ENCODE measurements at regions not wholly inside any gene's neighbourhood (a gene's known extent, or its start where the extent isn't known, plus 50 kb on each side); places are given as distances from the start of the nearest gene placed in this dataset.
"Not testable (repeated sequence)": the region's sequence is repeated elsewhere in the genome, so short reads cannot be mapped to it uniquely, and the experiment has no call there.

- Histone ChIP-seq H2AFZ (ENCODE audit: control insufficient read depth, low read depth, low read length) (no peak overlapping the region), H3K27me3 (replicated peaks in 1 of 2; ENCODE audit: control insufficient read depth in 2 of 2, insufficient read depth in 2 of 2, low read length in 1 of 2) (no peaks in the 10 kb centered on the region), H3K4me3 (no peak overlapping the region), H3K9me3 (replicated peaks; ENCODE audit: control insufficient read depth, insufficient read depth, low read length) (no peaks in the 10 kb centered on the region), H3K9ac (ENCODE audit: control insufficient read depth, insufficient read depth, low read length) (no peak overlapping the region), H3K36me3 (ENCODE audit: control insufficient read depth in 2 of 2, insufficient read depth in 2 of 2, low read length in 1 of 2) (no peaks in the 10 kb centered on the region), H3K27ac (ENCODE audit: control insufficient read depth, insufficient read depth) (no peak overlapping the region), H3K4me2 (ENCODE audit: control insufficient read depth, insufficient read depth) (no peak overlapping the region), H4K20me1 (ENCODE audit: control insufficient read depth, insufficient read depth) (no peaks in the 10 kb centered on the region), H3K79me2 (ENCODE audit: control insufficient read depth, insufficient read depth, low read length) (no peaks in the 10 kb centered on the region), H3K4me1 (ENCODE audit: control insufficient read depth, insufficient read depth, low read length) (no peaks in the 10 kb centered on the region)
- 71% methylated on average over 4 of the region's 4 CpGs for WGBS (ENCODE audit: insufficient coverage, insufficient replicate concordance, low lambda C conversion rate, missing lambda C conversion rate)
- in situ Hi-C loops (cut with MboI) (no loop called here), intact Hi-C loops (cut with micrococcal nuclease; ENCODE audit: unreplicated experiment) (no loop called here)
- POLR2A ChIA-PET = interaction anchor here (0.6 kb wide), 1 partner anchor 11 kb away, joined by 4 read pairs; no protein-coding TSS in a partner anchor
- ATAC-seq (no peak), DNase-seq (ENCODE audit: low read depth, low spot score) (no peak), FAIRE-seq (no peak)
- SMC1A ChIA-PET (ENCODE audit: uncharacterized antibody, unreplicated experiment) = no interaction called here
- RAD21 ChIA-PET (ENCODE audit: unreplicated experiment) = no interaction called here
- CTCF ChIA-PET = no interaction called here
- BruUV-seq (replicated peaks) = no TSS peak
- no peak for TF ChIP-seq CHD1 (IDR thresholded peaks at IDR 0.05; ENCODE audit: low read depth, low read length)
- no peak for TF ChIP-seq SRF (IDR thresholded peaks at IDR 0.05; ENCODE audit: low read depth in 2 of 2, low read length in 2 of 2)
- TF ChIP-seq SMARCA5 (IDR thresholded peaks at IDR 0.05) = no peak
- TF ChIP-seq NFXL1 (IDR thresholded peaks at IDR 0.05; ENCODE audit: borderline replicate concordance) = no peak
These were observed 186.3 kb upstream of the KCTD7 start for GRCh38 chr7:66442385-66442784.

DNA sequence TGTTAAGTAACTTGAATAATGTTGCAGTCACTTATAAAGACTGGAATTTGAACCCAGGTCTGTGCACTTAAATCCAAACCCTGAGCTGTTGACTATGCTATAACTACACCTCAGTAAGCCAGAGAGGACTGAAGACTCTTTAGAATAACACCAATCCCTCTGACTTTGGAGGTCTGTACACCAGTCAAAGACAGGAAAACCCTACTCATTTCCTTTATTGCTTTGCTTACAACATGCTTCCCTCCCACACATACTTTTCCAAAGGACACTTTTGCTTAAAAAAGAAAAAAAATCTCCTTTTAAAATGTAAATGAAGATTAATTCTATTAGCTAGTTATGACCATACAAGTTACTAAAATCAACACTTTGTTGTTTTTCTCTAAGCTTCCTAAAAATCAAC lies 184.7 kb upstream of the KCTD7 start:
- POLR2A ChIA-PET = no interaction called here
- in situ Hi-C loops (cut with MboI) = no loop called here
- no peak for DNase-seq (ENCODE audit: low read depth, low spot score)

GRCh38 chr7:66447007-66447406 lies 181.7 kb upstream of the KCTD7 start:
- FAIRE-seq; H2AFZ ChIP-seq (ENCODE audit: control insufficient read depth, low read depth, low read length); SMC1A ChIA-PET (ENCODE audit: uncharacterized antibody, unreplicated experiment); H3K36me3 ChIP-seq (ENCODE audit: control insufficient read depth in 2 of 2, insufficient read depth in 2 of 2, low read length in 1 of 2); H4K20me1 ChIP-seq (ENCODE audit: control insufficient read depth, insufficient read depth); H3K79me2 ChIP-seq (ENCODE audit: control insufficient read depth, insufficient read depth, low read length); H3K4me1 ChIP-seq (ENCODE audit: control insufficient read depth, insufficient read depth, low read length); H3K27me3 ChIP-seq (replicated peaks in 1 of 2; ENCODE audit: control insufficient read depth in 2 of 2, insufficient read depth in 2 of 2, low read length in 1 of 2); H3K4me2 ChIP-seq (ENCODE audit: control insufficient read depth, insufficient read depth); RAD21 ChIA-PET (ENCODE audit: unreplicated experiment); intact Hi-C loops (cut with micrococcal nuclease; ENCODE audit: unreplicated experiment); H3K4me3 ChIP-seq; BruUV-seq (replicated peaks); ATAC-seq; POLR2A ChIA-PET; in situ Hi-C loops (cut with MboI); DNase-seq (ENCODE audit: low read depth, low spot score); H3K27ac ChIP-seq (ENCODE audit: control insufficient read depth, insufficient read depth); H3K9ac ChIP-seq (ENCODE audit: control insufficient read depth, insufficient read depth, low read length); H3K9me3 ChIP-seq (replicated peaks; ENCODE audit: control insufficient read depth, insufficient read depth, low read length): not testable (repeated sequence)
- CTCF ChIA-PET = interaction anchor here (0.8 kb wide), 1 partner anchor 594 kb away, joined by 3 read pairs; no protein-coding TSS in a partner anchor
- 100% methylated on average over 2 of the region's 2 CpGs for WGBS (ENCODE audit: insufficient coverage, insufficient replicate concordance, low lambda C conversion rate, missing lambda C conversion rate)

More for the DNA sequence above, 184.7 kb upstream of the KCTD7 start:
- H3K27ac ChIP-seq (ENCODE audit: control insufficient read depth, insufficient read depth) = no peak overlapping the region
- no peak overlapping the region for H2AFZ ChIP-seq (ENCODE audit: control insufficient read depth, low read depth, low read length)
- H3K79me2 ChIP-seq (ENCODE audit: control insufficient read depth, insufficient read depth, low read length) = no peaks in the 10 kb centered on the region
- BruUV-seq (replicated peaks) = no TSS peak
- SMC1A ChIA-PET (ENCODE audit: uncharacterized antibody, unreplicated experiment) = no interaction called here
- no peaks in the 10 kb centered on the region for H3K9me3 ChIP-seq (replicated peaks; ENCODE audit: control insufficient read depth, insufficient read depth, low read length)
- CTCF ChIA-PET = interaction anchor here (1.0 to 1.1 kb wide), 2 partner anchors 289 to 721 kb away, joined by 3 read pairs; no protein-coding TSS in a partner anchor
- RAD21 ChIA-PET (ENCODE audit: unreplicated experiment) = no interaction called here
- H3K4me3 ChIP-seq = no peak overlapping the region
- H3K4me2 ChIP-seq (ENCODE audit: control insufficient read depth, insufficient read depth) = no peak overlapping the region
- no peaks in the 10 kb centered on the region for H3K36me3 ChIP-seq (ENCODE audit: control insufficient read depth in 2 of 2, insufficient read depth in 2 of 2, low read length in 1 of 2)
- H3K9ac ChIP-seq (ENCODE audit: control insufficient read depth, insufficient read depth, low read length) = no peak overlapping the region
- FAIRE-seq (no peak), ATAC-seq (no peak)
- H3K27me3 ChIP-seq (replicated peaks in 1 of 2; ENCODE audit: control insufficient read depth in 2 of 2, insufficient read depth in 2 of 2, low read length in 1 of 2) = no peaks in the 10 kb centered on the region
- H3K4me1 ChIP-seq (ENCODE audit: control insufficient read depth, insufficient read depth, low read length) = no peaks in the 10 kb centered on the region
- TF ChIP-seq ZNF622 (IDR thresholded peaks at IDR 0.05) (no peak), FOXK2 (IDR thresholded peaks at IDR 0.05) (no peak), POLR2AphosphoS2 (IDR thresholded peaks at IDR 0.05; ENCODE audit: low read depth, low read length) (no peak), CEBPB (IDR thresholded peaks at IDR 0.05; ENCODE audit: borderline replicate concordance in 1 of 2, low read depth in 2 of 2, low read length in 2 of 2) (no peak), NFYB (IDR thresholded peaks at IDR 0.05; ENCODE audit: insufficient read depth, low read depth, low read length) (no peak)
- intact Hi-C loops (cut with micrococcal nuclease; ENCODE audit: unreplicated experiment) = no loop called here
- no peaks in the 10 kb centered on the region for H4K20me1 ChIP-seq (ENCODE audit: control insufficient read depth, insufficient read depth)

Measured in GM12878 (cell line).